ENCODE measurements at regions not wholly inside any gene's neighbourhood (a gene's known extent, or its start where the extent isn't known, plus 50 kb on each side); places are given as distances from the start of the nearest gene placed in this dataset.

- no peak for TF ChIP-seq CTCF (IDR thresholded peaks at IDR 0.05)
- Mint-ChIP-seq H3K9me3 (no peaks in the 10 kb centered on the region), H3K4me3 (no peak overlapping the region), H3K4me1 (no peaks in the 10 kb centered on the region), H3K36me3 (no peaks in the 10 kb centered on the region), H3K27ac (no peak overlapping the region), H3K27me3 (ENCODE audit: low read depth in 2 of 2) (peaks cover 11 to 20% of the 10 kb centered on the region in 2 donors)
- Histone ChIP-seq H3K36me3 (ENCODE audit: control insufficient read depth, insufficient read depth, low read length) (no peaks in the 10 kb centered on the region), H3K27ac (ENCODE audit: low read length) (no peak overlapping the region), H3K9me3 (ENCODE audit: control insufficient read depth, insufficient read depth, low read length) (no peaks in the 10 kb centered on the region), H3K4me3 (ENCODE audit: low read length) (no peak overlapping the region), H3K4me1 (ENCODE audit: control insufficient read depth, insufficient read depth, low read length) (no peaks in the 10 kb centered on the region), H3K27me3 (ENCODE audit: control insufficient read depth, insufficient read depth, low read length) (no peaks in the 10 kb centered on the region)
- intact Hi-C loops (cut with micrococcal nuclease), result no loop called here
- 90% methylated on average over 3 of the region's 3 CpGs for WGBS (ENCODE audit: insufficient coverage)
- no peak for ATAC-seq
- DNase-seq, result no peak
These were observed 218.2 kb downstream of the HRH4 start for GRCh38 chr18:24678626-24679025.

- intact Hi-C loops (cut with micrococcal nuclease), result no loop called here
- no peak overlapping the region for H3K4me3 ChIP-seq (ENCODE audit: low read length)
- no peaks in the 10 kb centered on the region for H3K4me1 ChIP-seq (ENCODE audit: control insufficient read depth, insufficient read depth, low read length)
- Mint-ChIP-seq H3K36me3 (no peaks in the 10 kb centered on the region), H3K4me3 (no peak overlapping the region), H3K27ac (no peak overlapping the region), H3K4me1 (no peaks in the 10 kb centered on the region), H3K27me3 (ENCODE audit: low read depth in 2 of 2) (peaks cover 11 to 16% of the 10 kb centered on the region in 2 donors), H3K9me3 (no peaks in the 10 kb centered on the region)
- H3K36me3 ChIP-seq (ENCODE audit: control insufficient read depth, insufficient read depth, low read length), result no peaks in the 10 kb centered on the region
- WGBS (ENCODE audit: insufficient coverage), result 65% methylated on average over 4 of the region's 4 CpGs
- DNase-seq, result no peak
- no peak for TF ChIP-seq CTCF (IDR thresholded peaks at IDR 0.05)
- ATAC-seq, result no peak
- no peak overlapping the region for H3K27ac ChIP-seq (ENCODE audit: low read length)
- H3K27me3 ChIP-seq (ENCODE audit: control insufficient read depth, insufficient read depth, low read length), result no peaks in the 10 kb centered on the region
- no peaks in the 10 kb centered on the region for H3K9me3 ChIP-seq (ENCODE audit: control insufficient read depth, insufficient read depth, low read length)
These were observed 218.6 kb downstream of the HRH4 start for GRCh38 chr18:24679062-24679461.

- no peak for TF ChIP-seq CTCF (IDR thresholded peaks at IDR 0.05)
- Mint-ChIP-seq H3K27me3 (ENCODE audit: low read depth in 2 of 2) (peaks cover 8 to 12% of the 10 kb centered on the region in 2 donors), H3K36me3 (no peaks in the 10 kb centered on the region), H3K27ac (no peak overlapping the region), H3K4me1 (no peaks in the 10 kb centered on the region), H3K9me3 (no peaks in the 10 kb centered on the region), H3K4me3 (no peak overlapping the region)
- no peaks in the 10 kb centered on the region for H3K4me1 ChIP-seq (ENCODE audit: control insufficient read depth, insufficient read depth, low read length)
- DNase-seq, result no peak
- ATAC-seq, result no peak
- H3K27me3 ChIP-seq (ENCODE audit: control insufficient read depth, insufficient read depth, low read length), result no peaks in the 10 kb centered on the region
- H3K9me3 ChIP-seq (ENCODE audit: control insufficient read depth, insufficient read depth, low read length), result no peaks in the 10 kb centered on the region
- no peak overlapping the region for H3K4me3 ChIP-seq (ENCODE audit: low read length)
- intact Hi-C loops (cut with micrococcal nuclease), result no loop called here
- H3K27ac ChIP-seq (ENCODE audit: low read length), result no peak overlapping the region
- 86% methylated on average over 1 of the region's 1 CpG for WGBS (ENCODE audit: insufficient coverage)
- no peaks in the 10 kb centered on the region for H3K36me3 ChIP-seq (ENCODE audit: control insufficient read depth, insufficient read depth, low read length)
These were observed 223.5 kb downstream of the HRH4 start for GRCh38 chr18:24683925-24684324.

GRCh38 chr18:24685254-24685959, 225.0 kb downstream of the HRH4 start:
- Mint-ChIP-seq H3K4me3 (no peak overlapping the region), H3K36me3 (no peaks in the 10 kb centered on the region), H3K4me1 (no peaks in the 10 kb centered on the region), H3K9me3 (peaks cover 0 to 2% of the 10 kb centered on the region in 2 donors), H3K27me3 (ENCODE audit: low read depth in 2 of 2) (peaks cover 2 to 7% of the 10 kb centered on the region in 2 donors), H3K27ac (no peak overlapping the region)
- DNase-seq (no peak), ATAC-seq (no peak)
- H3K36me3 ChIP-seq (ENCODE audit: control insufficient read depth, insufficient read depth, low read length), result no peaks in the 10 kb centered on the region
- no peaks in the 10 kb centered on the region for H3K4me1 ChIP-seq (ENCODE audit: control insufficient read depth, insufficient read depth, low read length)
- TF ChIP-seq CTCF (IDR thresholded peaks at IDR 0.05), result no peak
- H3K27ac ChIP-seq (ENCODE audit: low read length), result no peak overlapping the region
- intact Hi-C loops (cut with micrococcal nuclease), result no loop called here
- 45% methylated on average over 5 of the region's 5 CpGs for WGBS (ENCODE audit: insufficient coverage)
- no peaks in the 10 kb centered on the region for H3K9me3 ChIP-seq (ENCODE audit: control insufficient read depth, insufficient read depth, low read length)
- no peaks in the 10 kb centered on the region for H3K27me3 ChIP-seq (ENCODE audit: control insufficient read depth, insufficient read depth, low read length)
- no peak overlapping the region for H3K4me3 ChIP-seq (ENCODE audit: low read length)
